Calu3 (cell line): ENCODE measurements at regions not wholly inside any gene's neighbourhood (a gene's known extent, or its start where the extent isn't known, plus 50 kb on each side); places are given as distances from the start of the nearest gene placed in this dataset.

Source experiments
- BruUV-seq: library from RNA; stranded (reverse); fragments of 400-500 nt; replicated peaks from 2 replicates; lab custom pipeline; 2021; lab: Mats Ljungman, UMichigan
- CTCF ChIA-PET: fragments of 300-600 bp; sonication (Branson Sonifier 250); formaldehyde crosslinking; loops from one replicate; lab custom pipeline; 2022; ENCODE audit warnings: antibody characterized with exemption; lab: Charles Lee
- DNase-seq: peaks from one replicate; pipeline ENCODE4 v3.0.0; 2022
- H3K27ac Mint-ChIP-seq: one replicate; pipeline ENCODE4 v1.8.0; 2022; ENCODE audit warnings: mixed read lengths; ENCODE audit not compliant: unreplicated experiment
- H3K27me3 Mint-ChIP-seq: one replicate; pipeline ENCODE4 v1.8.0; 2022; ENCODE audit warnings: mixed read lengths; ENCODE audit not compliant: unreplicated experiment
- H3K36me3 Mint-ChIP-seq: one replicate; pipeline ENCODE4 v1.8.0; 2022; ENCODE audit warnings: mild to moderate bottlenecking, moderate library complexity, mixed read lengths; ENCODE audit not compliant: insufficient read depth, unreplicated experiment
- H3K4me1 Mint-ChIP-seq: one replicate; pipeline ENCODE4 v1.8.0; 2022; ENCODE audit warnings: mild to moderate bottlenecking, low read depth, mixed read lengths; ENCODE audit not compliant: unreplicated experiment
- H3K4me3 Mint-ChIP-seq: one replicate; pipeline ENCODE4 v1.8.0; 2022; ENCODE audit warnings: mild to moderate bottlenecking, low read depth, moderate library complexity, mixed read lengths; ENCODE audit not compliant: unreplicated experiment
- H3K9me3 Mint-ChIP-seq: one replicate; pipeline ENCODE4 v1.8.0; 2022; ENCODE audit warnings: low read depth, mixed read lengths; ENCODE audit not compliant: unreplicated experiment
- CTCF ChIP-seq: fragments of 200-600 bp; IDR thresholded peaks from one replicate; pipeline ENCODE4 v1.8.0; 2022; ENCODE audit warnings: antibody characterized with exemption; ENCODE audit not compliant: unreplicated experiment
- intact Hi-C: fragments of 100-400 bp; cut with micrococcal nuclease; formaldehyde crosslinking; loops from one replicate; pipeline ENCODE4 v1.10.0; 2022; ENCODE audit not compliant: unreplicated experiment

GRCh38 chr7:142311876-142312275, 54.0 kb upstream of the PRSS58 start:
- Mint-ChIP-seq H3K4me3 (no peak overlapping the region), H3K27me3 (peaks cover 95% of the 10 kb centered on the region), H3K27ac (no peak overlapping the region), H3K4me1 (no peaks in the 10 kb centered on the region), H3K9me3 (no peaks in the 10 kb centered on the region), H3K36me3 (no peaks in the 10 kb centered on the region)
- intact Hi-C loops, result no loop called here
- no TSS peak for BruUV-seq
- CTCF ChIA-PET, result interaction anchor here (1.0 kb wide), 1 partner anchor 14 kb away, joined by 3 read pairs; no protein-coding TSS in a partner anchor
- TF ChIP-seq CTCF, result no peak
- DNase-seq, result no peak

GRCh38 chr7:142308918-142309317, 51.1 kb upstream of the PRSS58 start:
- Mint-ChIP-seq H3K36me3 (no peaks in the 10 kb centered on the region), H3K4me1 (no peaks in the 10 kb centered on the region), H3K9me3 (no peaks in the 10 kb centered on the region), H3K4me3 (no peak overlapping the region), H3K27me3 (peaks cover 95% of the 10 kb centered on the region), H3K27ac (no peak overlapping the region)
- DNase-seq, result no peak
- TF ChIP-seq CTCF, result no peak
- intact Hi-C loops, result no loop called here
- BruUV-seq, result no TSS peak
- CTCF ChIA-PET, result no interaction called here

- Mint-ChIP-seq H3K4me3 (no peak overlapping the region), H3K9me3 (no peaks in the 10 kb centered on the region), H3K27ac (no peak overlapping the region), H3K4me1 (no peaks in the 10 kb centered on the region), H3K36me3 (no peaks in the 10 kb centered on the region), H3K27me3 (peaks cover 96% of the 10 kb centered on the region)
- CTCF ChIA-PET, result no interaction called here
- BruUV-seq, result no TSS peak
- no peak for DNase-seq
- TF ChIP-seq CTCF, result no peak
- intact Hi-C loops, result no loop called here
These were observed 50.5 kb upstream of the PRSS58 start for GRCh38 chr7:142308326-142308725.
